ENCODE measurements at regions not wholly inside any gene's neighbourhood (a gene's known extent, or its start where the extent isn't known, plus 50 kb on each side); places are given as distances from the start of the nearest gene placed in this dataset.

DNA sequence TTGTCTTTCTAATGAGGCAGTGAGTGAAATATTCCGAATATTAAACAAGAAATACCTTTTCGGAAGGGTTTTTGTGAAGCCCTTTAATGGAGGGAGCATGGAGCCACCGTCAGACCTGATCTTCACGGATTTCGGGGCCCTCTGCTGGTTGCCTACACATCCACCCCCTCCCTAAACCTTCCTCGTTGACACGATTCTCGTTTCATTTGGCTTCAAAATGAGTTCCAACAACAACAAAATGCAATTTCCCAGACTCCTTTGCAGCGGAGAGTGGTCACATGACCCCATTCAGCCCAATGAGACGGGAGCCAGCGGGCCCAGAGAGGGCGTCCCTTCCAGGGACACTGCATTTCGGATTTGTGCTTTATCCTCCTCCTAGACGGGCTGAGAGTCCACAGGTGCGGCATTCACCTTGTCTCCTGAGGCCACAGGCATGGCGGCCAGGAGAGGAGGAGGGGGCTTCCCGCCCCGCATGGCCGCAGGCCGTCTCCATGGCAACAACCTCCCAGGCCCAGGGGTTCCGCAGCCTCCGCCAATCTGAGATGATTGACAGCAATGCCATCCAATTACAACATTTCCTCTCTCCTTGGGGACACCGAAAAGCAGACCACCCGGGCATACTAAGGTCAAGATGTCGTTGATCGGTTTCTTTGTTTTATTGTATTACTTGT, 259.8 kb downstream of the C16orf95 start:
- Histone ChIP-seq H3K27ac (no peak overlapping the region), H3K36me3 (no peaks in the 10 kb centered on the region), H3K4me1 (ENCODE audit: low read depth) (peaks cover 4% of the 10 kb centered on the region), H3K27me3 (no peaks in the 10 kb centered on the region), H3K4me3 (no peak overlapping the region), H3K9me3 (ENCODE audit: low read depth) (no peaks in the 10 kb centered on the region)
- no peak for DNase-seq (ENCODE audit: low read depth in 1 of 2, low spot score in 1 of 2)
- TF ChIP-seq, protein P1, sequence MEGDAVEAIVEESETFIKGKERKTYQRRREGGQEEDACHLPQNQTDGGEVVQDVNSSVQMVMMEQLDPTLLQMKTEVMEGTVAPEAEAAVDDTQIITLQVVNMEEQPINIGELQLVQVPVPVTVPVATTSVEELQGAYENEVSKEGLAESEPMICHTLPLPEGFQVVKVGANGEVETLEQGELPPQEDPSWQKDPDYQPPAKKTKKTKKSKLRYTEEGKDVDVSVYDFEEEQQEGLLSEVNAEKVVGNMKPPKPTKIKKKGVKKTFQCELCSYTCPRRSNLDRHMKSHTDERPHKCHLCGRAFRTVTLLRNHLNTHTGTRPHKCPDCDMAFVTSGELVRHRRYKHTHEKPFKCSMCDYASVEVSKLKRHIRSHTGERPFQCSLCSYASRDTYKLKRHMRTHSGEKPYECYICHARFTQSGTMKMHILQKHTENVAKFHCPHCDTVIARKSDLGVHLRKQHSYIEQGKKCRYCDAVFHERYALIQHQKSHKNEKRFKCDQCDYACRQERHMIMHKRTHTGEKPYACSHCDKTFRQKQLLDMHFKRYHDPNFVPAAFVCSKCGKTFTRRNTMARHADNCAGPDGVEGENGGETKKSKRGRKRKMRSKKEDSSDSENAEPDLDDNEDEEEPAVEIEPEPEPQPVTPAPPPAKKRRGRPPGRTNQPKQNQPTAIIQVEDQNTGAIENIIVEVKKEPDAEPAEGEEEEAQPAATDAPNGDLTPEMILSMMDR (IDR thresholded peaks at IDR 0.05; ENCODE audit: low read depth, low read length): peak; percentile 11

GRCh38 chr16:87057951-87058560, 259.1 kb downstream of the C16orf95 start:
- TF ChIP-seq, protein P1 (IDR thresholded peaks at IDR 0.05; ENCODE audit: low read depth, low read length): no peak
- no peaks in the 10 kb centered on the region for H3K36me3 ChIP-seq
- H3K4me3 ChIP-seq: no peak overlapping the region
- no peaks in the 10 kb centered on the region for H3K27me3 ChIP-seq
- peaks cover 6% of the 10 kb centered on the region for H3K4me1 ChIP-seq (ENCODE audit: low read depth)
- no peak for DNase-seq (ENCODE audit: low read depth in 1 of 2, low spot score in 1 of 2)
- H3K9me3 ChIP-seq (ENCODE audit: low read depth): no peaks in the 10 kb centered on the region
- H3K27ac ChIP-seq: no peak overlapping the region

- Histone ChIP-seq H3K27ac (no peak overlapping the region), H3K4me1 (ENCODE audit: low read depth) (peaks cover 6% of the 10 kb centered on the region), H3K36me3 (no peaks in the 10 kb centered on the region), H3K4me3 (no peak overlapping the region), H3K9me3 (ENCODE audit: low read depth) (no peaks in the 10 kb centered on the region), H3K27me3 (no peaks in the 10 kb centered on the region)
- DNase-seq (ENCODE audit: low read depth in 1 of 2, low spot score in 1 of 2): no peak
- TF ChIP-seq, protein P1 (IDR thresholded peaks at IDR 0.05; ENCODE audit: low read depth, low read length): no peak
These were observed 258.4 kb downstream of the C16orf95 start for GRCh38 chr16:87058728-87059250.

DNA sequence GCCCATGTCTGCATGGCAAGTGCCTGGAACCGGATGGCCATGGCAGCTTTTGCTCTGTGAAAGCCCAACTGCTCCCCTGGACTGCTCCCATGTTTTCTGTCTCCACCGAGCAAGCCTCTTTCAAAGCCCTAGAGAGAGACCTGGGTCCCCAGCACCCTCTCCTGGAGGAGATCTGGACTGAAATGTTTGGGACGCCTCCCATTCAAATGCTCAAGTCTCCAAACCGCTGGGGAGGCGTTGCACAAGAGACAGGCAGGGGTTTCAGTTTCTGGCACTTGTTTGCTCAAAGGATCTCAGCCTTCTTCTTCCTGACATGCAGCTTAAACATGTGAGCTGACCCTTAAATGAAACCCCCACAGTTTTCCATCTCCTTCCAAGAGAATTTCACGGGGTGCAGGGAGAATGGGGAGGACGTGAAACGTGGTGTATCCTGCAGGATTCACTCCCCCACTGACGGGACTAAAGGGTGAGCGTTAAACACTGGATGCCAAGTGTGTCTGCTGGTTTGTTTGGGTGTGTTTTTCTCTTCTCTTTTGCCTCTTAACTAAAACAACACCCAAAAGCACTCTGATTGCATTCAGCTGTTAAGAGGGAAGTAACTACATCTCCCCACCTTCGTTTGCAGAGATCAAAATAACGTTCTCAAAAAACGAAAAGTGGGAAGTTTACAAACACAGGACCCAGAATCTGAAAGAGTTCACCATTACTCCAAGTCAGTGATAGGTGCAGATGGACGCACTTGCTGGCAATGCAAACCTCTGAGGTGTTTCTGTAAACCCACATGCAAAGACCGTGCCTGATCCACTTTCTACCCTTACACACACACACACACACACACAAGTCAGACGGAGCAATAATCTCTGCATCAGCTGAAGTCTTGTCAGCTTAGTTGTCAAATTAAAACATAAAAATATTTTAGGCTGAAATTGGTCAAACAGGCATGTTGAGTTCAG, 256.9 kb downstream of the C16orf95 start:
- Histone ChIP-seq H3K4me3 (no peak overlapping the region), H3K27ac (no peak overlapping the region), H3K27me3 (no peaks in the 10 kb centered on the region), H3K36me3 (no peaks in the 10 kb centered on the region), H3K9me3 (ENCODE audit: low read depth) (no peaks in the 10 kb centered on the region), H3K4me1 (ENCODE audit: low read depth) (peaks cover 6% of the 10 kb centered on the region)
- peak; percentile 61 to 64 for DNase-seq (ENCODE audit: low read depth in 1 of 2, low spot score in 1 of 2)
- TF ChIP-seq, protein P1 (IDR thresholded peaks at IDR 0.05; ENCODE audit: low read depth, low read length): peak; percentile 20

DNA sequence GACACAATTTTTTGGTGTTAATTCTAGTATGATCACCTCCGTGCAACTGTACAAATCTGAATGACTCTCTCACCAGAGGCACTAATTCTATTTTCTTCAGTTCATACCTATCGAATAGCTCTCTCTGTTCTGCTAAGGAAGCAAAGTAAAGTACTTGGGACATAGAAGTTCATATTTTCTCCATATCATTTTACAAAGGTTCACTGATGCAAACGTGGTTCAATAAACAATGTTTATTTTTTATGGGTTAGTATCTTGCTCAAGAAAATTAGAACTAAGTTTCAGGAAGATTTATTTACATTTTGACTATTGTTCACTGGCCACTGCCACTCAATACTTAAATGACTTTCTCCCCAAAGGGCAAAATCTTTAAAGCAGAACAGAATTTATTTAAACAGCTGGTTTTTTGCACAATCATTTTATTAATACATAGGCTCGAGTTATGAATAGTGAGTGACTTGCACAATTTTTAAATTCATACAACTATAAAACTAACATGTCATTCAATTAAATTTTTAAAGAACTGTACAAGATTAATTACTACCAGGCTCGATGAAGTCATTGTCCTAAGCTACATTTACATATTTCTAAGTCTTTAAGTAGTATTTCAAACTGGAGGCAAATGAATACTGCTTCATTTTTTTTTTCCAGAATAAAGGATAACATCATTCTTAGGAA, 255.8 kb downstream of the C16orf95 start:
- no peaks in the 10 kb centered on the region for H3K27me3 ChIP-seq
- peaks cover 6% of the 10 kb centered on the region for H3K4me1 ChIP-seq (ENCODE audit: low read depth)
- H3K9me3 ChIP-seq (ENCODE audit: low read depth): no peaks in the 10 kb centered on the region
- TF ChIP-seq, protein P1 (IDR thresholded peaks at IDR 0.05; ENCODE audit: low read depth, low read length): no peak
- H3K36me3 ChIP-seq: no peaks in the 10 kb centered on the region
- no peak for DNase-seq (ENCODE audit: low read depth in 1 of 2, low spot score in 1 of 2)
- H3K4me3 ChIP-seq: no peak overlapping the region
- H3K27ac ChIP-seq: no peak overlapping the region

Measured in cardiac muscle cell (in vitro differentiated cells and primary cell).